Sigmoid colon (tissue), 6 donors: ENCODE measurements at regions not wholly inside any gene's neighbourhood (a gene's known extent, or its start where the extent isn't known, plus 50 kb on each side); places are given as distances from the start of the nearest gene placed in this dataset.

Source experiments
- DNase-seq: peaks from one replicate; pipeline ENCODE4 v3.0.0-alpha.2; 2019
- H3K27ac ChIP-seq, 4 donors: fragments of 200-600 bp; sonication (generic); one replicate each; pipeline ENCODE4 v1.5.1; 2016 to 2019; ENCODE audit warnings: mild to moderate bottlenecking in 1 of 4
- H3K27me3 ChIP-seq, 3 donors: fragments of 200-600 bp; sonication (generic); one replicate each; pipeline ENCODE4 v1.5.1; 2019; ENCODE audit warnings: mild to moderate bottlenecking in 1 of 3
- H3K36me3 ChIP-seq, 4 donors: fragments of 200-600 bp; sonication (generic); one replicate each; pipeline ENCODE4 v1.5.1; 2016 to 2019
- H3K4me1 ChIP-seq, 4 donors: fragments of 200-600 bp; sonication (generic); one replicate each; pipeline ENCODE4 v1.5.1; 2017 to 2019
- H3K4me3 ChIP-seq, 4 donors: fragments of 200-600 bp; sonication (generic); one replicate each; pipeline ENCODE4 v1.5.1; 2017 to 2019; ENCODE audit warnings: mild to moderate bottlenecking in 2 of 4, moderate library complexity in 1 of 4
- H3K9me3 ChIP-seq, 4 donors: fragments of 200-600 bp in 3 of 4; sonication (generic) in 3 of 4; one replicate each; pipeline versions ENCODE4 v1.5.1 to v1.6.1; 2013 to 2019
- EP300 ChIP-seq, 4 donors: sonication (generic); formaldehyde crosslinking; IDR thresholded peaks; one replicate each; pipeline ENCODE4 v1.6.1; 2017; ENCODE audit warnings: antibody characterized with exemption in 4 of 4
- POLR2A ChIP-seq, 2 donors: fragments of 450-650 bp; IDR thresholded peaks; one replicate each; pipeline ENCODE4 v1.6.1; 2016; ENCODE audit warnings: antibody characterized with exemption in 2 of 2, mild to moderate bottlenecking in 2 of 2, moderate library complexity in 2 of 2
- POLR2AphosphoS5 ChIP-seq, 4 donors: sonication (generic); formaldehyde crosslinking; IDR thresholded peaks; one replicate each; pipeline ENCODE4 v1.6.1; 2017; ENCODE audit warnings: antibody characterized with exemption in 4 of 4
- WGBS, 2 donors: extraction: QIAGEN DNeasy Blood & Tissue Kit; methylation state at CpG; one replicate each; pipeline ENCODE4 v1.1.7; 2013; 5-methylcytosine and 5-hydroxymethylcytosine counted together
- intact Hi-C: fragments of 100-400 bp; cut with DNase I; formaldehyde crosslinking; loops from one replicate; pipeline ENCODE4 v1.15.1; 2023
- TF ChIP-seq, protein P1 (sequence below), 4 experiments: fragments of 450-650 bp in 3 of 4; fragments of 200-600 bp in 1 of 4; IDR thresholded peaks; one replicate each; pipeline ENCODE4 v1.5.1; 2016 to 2019; ENCODE audit warnings: antibody characterized with exemption in 4 of 4, mild to moderate bottlenecking in 3 of 4, moderate library complexity in 2 of 4
- donor health status: healthy with polysubstance abuse.
- donor health status: healthy.

DNA sequence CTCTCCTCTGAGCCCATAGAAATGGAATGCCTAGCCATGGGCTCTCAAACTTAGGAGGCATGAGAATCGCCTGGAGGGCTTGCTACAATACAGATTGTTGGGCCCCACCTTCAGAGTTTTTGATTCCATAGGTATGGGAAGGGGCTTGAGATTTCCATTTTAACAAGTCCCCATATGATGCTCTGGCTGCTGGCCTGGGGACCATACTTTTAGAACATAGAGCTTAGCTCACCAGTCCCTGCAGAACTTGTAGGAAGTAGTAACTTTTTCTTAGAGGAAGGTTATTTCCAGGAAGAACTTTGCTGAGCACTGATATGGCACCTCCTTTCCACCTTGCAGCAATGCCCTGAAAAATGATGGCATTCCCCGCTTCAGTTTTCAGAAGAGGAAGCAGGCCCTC lies 177.0 kb upstream of the ZMIZ1 start:
- H3K4me3 ChIP-seq, result no peak overlapping the region
- no peak for DNase-seq
- no peak overlapping the region for H3K27ac ChIP-seq
- H3K27me3 ChIP-seq, result no peaks in the 10 kb centered on the region
- H3K9me3 ChIP-seq, result no peaks in the 10 kb centered on the region
- WGBS, 2 donors, result 92 to 96% methylated on average over 2 of the region's 2 CpGs
- no peaks in the 10 kb centered on the region for H3K36me3 ChIP-seq
- no peak for TF ChIP-seq POLR2A (IDR thresholded peaks at IDR 0.05)
- no peak for TF ChIP-seq EP300 (IDR thresholded peaks at IDR 0.05)
- TF ChIP-seq, protein P1, sequence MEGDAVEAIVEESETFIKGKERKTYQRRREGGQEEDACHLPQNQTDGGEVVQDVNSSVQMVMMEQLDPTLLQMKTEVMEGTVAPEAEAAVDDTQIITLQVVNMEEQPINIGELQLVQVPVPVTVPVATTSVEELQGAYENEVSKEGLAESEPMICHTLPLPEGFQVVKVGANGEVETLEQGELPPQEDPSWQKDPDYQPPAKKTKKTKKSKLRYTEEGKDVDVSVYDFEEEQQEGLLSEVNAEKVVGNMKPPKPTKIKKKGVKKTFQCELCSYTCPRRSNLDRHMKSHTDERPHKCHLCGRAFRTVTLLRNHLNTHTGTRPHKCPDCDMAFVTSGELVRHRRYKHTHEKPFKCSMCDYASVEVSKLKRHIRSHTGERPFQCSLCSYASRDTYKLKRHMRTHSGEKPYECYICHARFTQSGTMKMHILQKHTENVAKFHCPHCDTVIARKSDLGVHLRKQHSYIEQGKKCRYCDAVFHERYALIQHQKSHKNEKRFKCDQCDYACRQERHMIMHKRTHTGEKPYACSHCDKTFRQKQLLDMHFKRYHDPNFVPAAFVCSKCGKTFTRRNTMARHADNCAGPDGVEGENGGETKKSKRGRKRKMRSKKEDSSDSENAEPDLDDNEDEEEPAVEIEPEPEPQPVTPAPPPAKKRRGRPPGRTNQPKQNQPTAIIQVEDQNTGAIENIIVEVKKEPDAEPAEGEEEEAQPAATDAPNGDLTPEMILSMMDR (IDR thresholded peaks at IDR 0.05), result no peak
- no peak for TF ChIP-seq POLR2AphosphoS5 (IDR thresholded peaks at IDR 0.05)
- no peaks in the 10 kb centered on the region for H3K4me1 ChIP-seq
- intact Hi-C loops, result no loop called here

GRCh38 chr10:78892338-78893176 lies 176.2 kb upstream of the ZMIZ1 start:
- Histone ChIP-seq H3K4me1 (no peaks in the 10 kb centered on the region), H3K27ac (no peak overlapping the region), H3K9me3 (no peaks in the 10 kb centered on the region), H3K27me3 (no peaks in the 10 kb centered on the region), H3K4me3 (no peak overlapping the region), H3K36me3 (no peaks in the 10 kb centered on the region)
- 70 to 74% methylated on average over 7 of the region's 7 CpGs for WGBS, 2 donors
- no peak for DNase-seq
- TF ChIP-seq, protein P1 (IDR thresholded peaks at IDR 0.05), result no peak
- TF ChIP-seq POLR2A (IDR thresholded peaks at IDR 0.05) (no peak), POLR2AphosphoS5 (IDR thresholded peaks at IDR 0.05) (no peak), EP300 (IDR thresholded peaks at IDR 0.05) (no peak)
- intact Hi-C loops, result no loop called here

DNA sequence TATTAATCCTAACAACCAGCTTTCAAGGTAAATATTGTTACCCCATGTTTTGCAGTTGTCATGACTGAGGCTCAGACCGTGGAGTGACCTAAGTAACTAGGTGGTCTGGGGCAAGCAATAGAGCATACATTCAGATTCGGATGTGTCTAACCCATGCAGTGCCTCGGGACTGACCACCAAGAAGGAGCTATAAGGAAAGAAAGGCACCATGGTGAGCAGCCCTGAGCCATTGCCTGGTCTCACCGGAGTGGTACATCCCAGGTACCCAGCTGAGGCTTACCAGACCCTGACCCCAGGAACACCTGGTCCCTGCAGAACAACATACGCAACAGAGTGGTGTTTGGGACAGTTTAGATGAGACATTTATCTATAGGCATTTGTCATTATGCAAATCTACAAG lies 175.5 kb upstream of the ZMIZ1 start:
- TF ChIP-seq POLR2AphosphoS5 (IDR thresholded peaks at IDR 0.05), result no peak
- TF ChIP-seq, protein P1 (IDR thresholded peaks at IDR 0.05), result no peak
- no peak for TF ChIP-seq POLR2A (IDR thresholded peaks at IDR 0.05)
- no peak for TF ChIP-seq EP300 (IDR thresholded peaks at IDR 0.05)
- DNase-seq, result no peak
- WGBS, 2 donors, result 68 to 79% methylated on average over 5 of the region's 5 CpGs
- no peak overlapping the region for H3K27ac ChIP-seq
- intact Hi-C loops, result no loop called here
- no peaks in the 10 kb centered on the region for H3K27me3 ChIP-seq
- H3K4me1 ChIP-seq, result no peaks in the 10 kb centered on the region
- no peaks in the 10 kb centered on the region for H3K36me3 ChIP-seq
- H3K9me3 ChIP-seq, result no peaks in the 10 kb centered on the region
- H3K4me3 ChIP-seq, result no peak overlapping the region

DNA sequence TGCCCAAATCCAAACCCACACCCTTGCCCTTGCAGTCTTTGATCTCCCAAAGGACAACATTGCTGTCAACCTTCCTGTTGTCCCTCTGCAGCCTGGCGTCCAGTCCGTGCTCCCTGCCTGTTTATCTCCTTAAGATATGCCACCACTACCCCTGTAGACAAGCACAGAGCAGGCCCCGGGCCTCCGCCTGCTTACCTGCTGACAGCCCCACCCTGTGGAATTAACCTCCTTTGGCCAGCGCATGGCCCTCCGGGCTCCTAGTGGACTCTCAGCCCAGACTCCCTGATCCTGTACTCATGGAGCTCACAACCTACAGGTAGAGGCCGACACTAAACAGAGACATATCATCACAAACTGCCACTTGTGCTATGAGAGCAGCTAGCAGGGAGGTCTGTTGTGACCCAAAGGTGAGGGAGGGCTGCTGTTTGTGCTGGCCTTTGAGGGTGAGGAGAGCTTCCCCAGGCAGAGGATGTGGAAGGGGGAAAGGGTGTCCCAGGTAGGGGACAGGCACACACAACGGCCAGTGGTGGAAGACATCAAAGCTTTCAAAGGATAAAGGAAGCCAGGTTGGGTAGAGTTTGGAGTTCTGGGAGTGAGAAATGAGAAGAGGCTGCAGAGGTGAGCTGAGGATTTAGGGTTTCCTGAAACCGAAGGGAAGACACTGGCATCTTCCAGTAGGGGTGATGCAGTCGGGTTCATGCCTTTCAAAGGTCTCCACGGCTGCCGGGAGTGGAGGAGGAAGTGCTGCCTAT lies 174.5 kb upstream of the ZMIZ1 start:
- H3K27ac ChIP-seq, result no peak overlapping the region
- H3K36me3 ChIP-seq, result no peaks in the 10 kb centered on the region
- no peaks in the 10 kb centered on the region for H3K27me3 ChIP-seq
- no peak for DNase-seq
- intact Hi-C loops, result no loop called here
- H3K4me3 ChIP-seq, result no peak overlapping the region
- no peaks in the 10 kb centered on the region for H3K9me3 ChIP-seq
- TF ChIP-seq, protein P1 (IDR thresholded peaks at IDR 0.05), result no peak
- TF ChIP-seq POLR2A (IDR thresholded peaks at IDR 0.05) (no peak), POLR2AphosphoS5 (IDR thresholded peaks at IDR 0.05) (no peak), EP300 (IDR thresholded peaks at IDR 0.05) (no peak)
- WGBS, 2 donors, result 87 to 88% methylated on average over 12 of the region's 12 CpGs
- H3K4me1 ChIP-seq, result no peaks in the 10 kb centered on the region
